ENCODE measurements at regions not wholly inside any gene's neighbourhood (a gene's known extent, or its start where the extent isn't known, plus 50 kb on each side); places are given as distances from the start of the nearest gene placed in this dataset.
"Not testable (repeated sequence)": the region's sequence is repeated elsewhere in the genome, so short reads cannot be mapped to it uniquely, and the experiment has no call there.

- Histone ChIP-seq H3K27ac (no peak overlapping the region), H3K4me3 (no peak overlapping the region), H3K27me3 (no peaks in the 10 kb centered on the region), H3K9me3 (no peaks in the 10 kb centered on the region), H3K4me1 (no peaks in the 10 kb centered on the region), H3K36me3 (no peaks in the 10 kb centered on the region)
- 54% methylated on average over 2 of the region's 2 CpGs; no CpG with 5 or more reads in 1 of the 2 donors for WGBS, 2 donors (ENCODE audit: low coverage in 1 of 2)
- no peak for TF ChIP-seq POLR2A (IDR thresholded peaks at IDR 0.05)
- no peak for TF ChIP-seq POLR2AphosphoS5 (IDR thresholded peaks at IDR 0.05)
- TF ChIP-seq CTCF (IDR thresholded peaks at IDR 0.05): no peak
- ATAC-seq: no peak
Measured at GRCh38 chr11:22521226-22521625, 104.4 kb downstream of the FANCF start.

GRCh38 chr11:22520521-22520920 is 105.1 kb downstream of the FANCF start:
- TF ChIP-seq CTCF (IDR thresholded peaks at IDR 0.05) (no peak), POLR2AphosphoS5 (IDR thresholded peaks at IDR 0.05) (no peak), EP300 (IDR thresholded peaks at IDR 0.05) (no peak), POLR2A (IDR thresholded peaks at IDR 0.05) (no peak)
- H3K4me3 ChIP-seq: no peak overlapping the region
- H3K27me3 ChIP-seq: no peaks in the 10 kb centered on the region
- no peaks in the 10 kb centered on the region for H3K4me1 ChIP-seq
- no peaks in the 10 kb centered on the region for H3K9me3 ChIP-seq
- H3K36me3 ChIP-seq: no peaks in the 10 kb centered on the region
- no peak for ATAC-seq
- no peak overlapping the region for H3K27ac ChIP-seq

- H3K9me3 ChIP-seq, H3K27ac ChIP-seq, H3K4me1 ChIP-seq, H3K27me3 ChIP-seq, H3K36me3 ChIP-seq, ATAC-seq, H3K4me3 ChIP-seq: not testable (repeated sequence)
- WGBS, 2 donors (ENCODE audit: low coverage in 1 of 2): 71 to 86% methylated on average over 2 of the region's 2 CpGs
Measured at GRCh38 chr11:22518344-22518743, 107.3 kb downstream of the FANCF start.

GRCh38 chr11:22516111-22516510 is 109.5 kb downstream of the FANCF start:
- H3K36me3 ChIP-seq: no peaks in the 10 kb centered on the region
- H3K27me3 ChIP-seq: no peaks in the 10 kb centered on the region
- no peaks in the 10 kb centered on the region for H3K4me1 ChIP-seq
- ATAC-seq: no peak
- WGBS, 2 donors (ENCODE audit: low coverage in 1 of 2): 65 to 73% methylated on average over 5 of the region's 5 CpGs
- no peaks in the 10 kb centered on the region for H3K9me3 ChIP-seq
- H3K27ac ChIP-seq: no peak overlapping the region
- no peak overlapping the region for H3K4me3 ChIP-seq
- TF ChIP-seq POLR2AphosphoS5 (IDR thresholded peaks at IDR 0.05): no peak
- no peak for TF ChIP-seq CTCF (IDR thresholded peaks at IDR 0.05)
- no peak for TF ChIP-seq EP300 (IDR thresholded peaks at IDR 0.05)
- TF ChIP-seq POLR2A (IDR thresholded peaks at IDR 0.05): no peak

GRCh38 chr11:22512457-22512856 is 113.2 kb downstream of the FANCF start:
- 15 to 20% methylated on average over 1 of the region's 1 CpG for WGBS, 2 donors (ENCODE audit: low coverage in 1 of 2)
- no peaks in the 10 kb centered on the region for H3K9me3 ChIP-seq
- no peaks in the 10 kb centered on the region for H3K36me3 ChIP-seq
- H3K4me3 ChIP-seq: no peak overlapping the region
- H3K27me3 ChIP-seq: no peaks in the 10 kb centered on the region
- peaks cover 0 to 8% (median 0%) of the 10 kb centered on the region in 3 donors for H3K4me1 ChIP-seq
- TF ChIP-seq CTCF (IDR thresholded peaks at IDR 0.05): no peak
- TF ChIP-seq POLR2AphosphoS5 (IDR thresholded peaks at IDR 0.05): no peak
- no peak for TF ChIP-seq EP300 (IDR thresholded peaks at IDR 0.05)
- no peak for TF ChIP-seq POLR2A (IDR thresholded peaks at IDR 0.05)
- no peak overlapping the region for H3K27ac ChIP-seq
- ATAC-seq: no peak

GRCh38 chr11:22510741-22511140 is 114.9 kb downstream of the FANCF start:
- no peak for TF ChIP-seq POLR2AphosphoS5 (IDR thresholded peaks at IDR 0.05)
- no peak for TF ChIP-seq POLR2A (IDR thresholded peaks at IDR 0.05)
- no peak for TF ChIP-seq CTCF (IDR thresholded peaks at IDR 0.05)
- no peak for TF ChIP-seq EP300 (IDR thresholded peaks at IDR 0.05)
- no peaks in the 10 kb centered on the region for H3K27me3 ChIP-seq
- no peak overlapping the region for H3K27ac ChIP-seq
- 52 to 53% methylated on average over 2 of the region's 2 CpGs for WGBS, 2 donors (ENCODE audit: low coverage in 1 of 2)
- no peaks in the 10 kb centered on the region for H3K9me3 ChIP-seq
- H3K4me1 ChIP-seq: peaks cover 0 to 8% (median 0%) of the 10 kb centered on the region in 3 donors
- H3K36me3 ChIP-seq: no peaks in the 10 kb centered on the region
- ATAC-seq: no peak
- no peak overlapping the region for H3K4me3 ChIP-seq
